GM12873 (cell line): ENCODE measurements at regions not wholly inside any gene's neighbourhood (a gene's known extent, or its start where the extent isn't known, plus 50 kb on each side); places are given as distances from the start of the nearest gene placed in this dataset.

Experiments
- TF ChIP-seq, protein P1 (sequence below): IDR thresholded peaks from 2 replicates; pipeline ENCODE4 v1.5.1; 2012; ENCODE audit warnings: low read depth, mild to moderate bottlenecking, moderate library complexity, low read length, control low read depth; ENCODE audit not compliant: insufficient read depth; ENCODE audit errors: missing control alignments

DNA sequence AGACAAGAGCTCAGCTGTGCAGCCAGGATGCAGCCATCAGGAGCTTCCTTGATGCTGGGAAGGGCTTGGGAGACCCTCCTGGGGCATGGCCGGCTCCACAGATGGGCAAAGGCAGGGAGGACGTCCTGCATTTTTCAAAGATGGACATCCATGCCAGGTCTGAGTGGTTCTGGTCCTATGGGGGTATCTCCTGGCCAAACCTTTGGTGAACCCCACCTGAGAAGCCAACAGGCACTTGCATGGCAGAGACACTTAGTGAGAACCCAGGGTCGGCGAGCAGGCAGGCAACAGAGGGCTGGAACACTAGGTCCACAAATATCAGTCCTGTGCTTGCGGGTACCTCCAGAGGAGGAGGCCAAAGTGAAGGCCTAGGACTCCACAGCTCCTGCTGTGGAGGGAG lies 70.0 kb downstream of the KCTD15 start:
- TF ChIP-seq, protein P1, sequence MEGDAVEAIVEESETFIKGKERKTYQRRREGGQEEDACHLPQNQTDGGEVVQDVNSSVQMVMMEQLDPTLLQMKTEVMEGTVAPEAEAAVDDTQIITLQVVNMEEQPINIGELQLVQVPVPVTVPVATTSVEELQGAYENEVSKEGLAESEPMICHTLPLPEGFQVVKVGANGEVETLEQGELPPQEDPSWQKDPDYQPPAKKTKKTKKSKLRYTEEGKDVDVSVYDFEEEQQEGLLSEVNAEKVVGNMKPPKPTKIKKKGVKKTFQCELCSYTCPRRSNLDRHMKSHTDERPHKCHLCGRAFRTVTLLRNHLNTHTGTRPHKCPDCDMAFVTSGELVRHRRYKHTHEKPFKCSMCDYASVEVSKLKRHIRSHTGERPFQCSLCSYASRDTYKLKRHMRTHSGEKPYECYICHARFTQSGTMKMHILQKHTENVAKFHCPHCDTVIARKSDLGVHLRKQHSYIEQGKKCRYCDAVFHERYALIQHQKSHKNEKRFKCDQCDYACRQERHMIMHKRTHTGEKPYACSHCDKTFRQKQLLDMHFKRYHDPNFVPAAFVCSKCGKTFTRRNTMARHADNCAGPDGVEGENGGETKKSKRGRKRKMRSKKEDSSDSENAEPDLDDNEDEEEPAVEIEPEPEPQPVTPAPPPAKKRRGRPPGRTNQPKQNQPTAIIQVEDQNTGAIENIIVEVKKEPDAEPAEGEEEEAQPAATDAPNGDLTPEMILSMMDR = no peak

DNA sequence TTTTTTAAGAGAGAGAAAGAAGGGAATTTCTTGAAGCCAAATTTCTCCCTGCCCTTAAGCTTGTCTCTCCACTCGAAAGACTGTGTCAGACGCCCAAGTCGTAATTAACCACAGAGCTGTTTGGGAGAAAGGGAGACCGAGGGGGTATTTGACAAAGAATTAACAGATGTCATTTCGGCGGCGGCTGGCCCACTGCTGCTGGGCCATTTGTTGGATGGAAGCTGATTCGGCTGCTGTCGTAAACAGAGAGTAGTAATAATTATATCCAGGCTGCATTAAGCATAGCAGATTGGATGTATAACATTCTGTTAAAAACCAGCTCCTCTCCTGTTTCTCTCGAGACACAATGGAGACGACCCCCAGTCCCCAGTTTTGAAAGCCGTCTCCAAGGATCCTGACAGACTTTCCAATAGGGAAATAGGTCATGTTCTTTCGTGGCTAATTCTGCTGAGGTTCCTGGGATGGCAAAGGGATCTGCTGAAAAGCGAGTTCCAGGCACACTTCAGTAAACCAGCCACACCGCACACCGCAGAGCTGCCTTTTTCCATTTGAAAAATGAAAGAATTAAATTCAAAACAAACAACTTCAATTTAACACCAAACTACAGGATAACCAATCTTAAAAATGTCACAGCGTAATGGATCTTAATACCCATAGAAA lies 71.5 kb downstream of the KCTD15 start:
- TF ChIP-seq, protein P1 = no peak

DNA sequence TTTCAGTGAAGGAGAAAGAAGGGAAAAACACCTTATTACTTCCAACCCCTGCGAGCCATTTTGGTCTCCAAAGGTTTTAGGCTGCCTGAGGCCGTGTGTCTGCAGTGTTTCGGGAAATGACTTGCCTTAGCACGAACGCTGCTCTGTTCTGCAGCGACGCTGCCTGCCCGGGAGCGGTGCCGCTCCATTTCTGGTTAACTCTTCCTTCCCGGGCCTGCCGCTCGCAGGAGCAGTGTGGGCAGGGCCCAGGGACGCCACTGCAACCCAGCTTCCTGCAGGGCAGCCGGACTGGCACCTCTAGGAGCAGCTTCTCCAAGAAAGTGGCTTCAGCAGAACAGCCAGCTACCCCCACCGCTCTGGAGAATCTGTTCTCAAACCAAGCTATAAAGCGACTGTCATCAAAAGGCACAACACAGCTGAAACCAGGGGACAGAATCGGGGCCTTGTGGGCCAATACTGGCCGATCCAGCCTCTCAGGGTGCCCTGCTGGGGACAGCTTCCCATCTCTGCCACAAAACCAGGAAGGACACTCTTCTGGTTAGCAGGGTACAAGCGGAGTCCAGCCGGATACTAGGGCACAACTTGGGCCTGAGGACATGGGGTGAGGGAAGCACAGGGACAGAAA lies 72.2 kb downstream of the KCTD15 start:
- TF ChIP-seq, protein P1 = no peak

DNA sequence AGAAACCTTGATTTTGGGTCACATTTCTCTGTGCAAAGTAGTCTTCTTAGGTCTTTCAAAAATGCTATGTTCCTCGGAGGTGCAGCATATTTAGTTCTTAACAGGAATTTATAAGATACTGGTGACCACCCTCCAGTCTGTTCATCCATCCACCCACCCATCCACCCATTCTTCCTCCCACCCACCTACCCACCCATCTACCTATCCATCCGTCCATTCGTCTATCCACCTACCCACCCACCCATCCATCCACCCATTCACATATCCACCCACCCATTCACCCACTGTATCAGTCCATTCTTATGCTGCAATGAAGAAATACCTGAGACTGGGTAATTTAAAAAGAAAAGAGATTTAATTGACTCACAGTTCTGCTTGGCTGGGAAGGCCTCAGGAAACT lies 74.9 kb downstream of the KCTD15 start:
- TF ChIP-seq, protein P1 = no peak

DNA sequence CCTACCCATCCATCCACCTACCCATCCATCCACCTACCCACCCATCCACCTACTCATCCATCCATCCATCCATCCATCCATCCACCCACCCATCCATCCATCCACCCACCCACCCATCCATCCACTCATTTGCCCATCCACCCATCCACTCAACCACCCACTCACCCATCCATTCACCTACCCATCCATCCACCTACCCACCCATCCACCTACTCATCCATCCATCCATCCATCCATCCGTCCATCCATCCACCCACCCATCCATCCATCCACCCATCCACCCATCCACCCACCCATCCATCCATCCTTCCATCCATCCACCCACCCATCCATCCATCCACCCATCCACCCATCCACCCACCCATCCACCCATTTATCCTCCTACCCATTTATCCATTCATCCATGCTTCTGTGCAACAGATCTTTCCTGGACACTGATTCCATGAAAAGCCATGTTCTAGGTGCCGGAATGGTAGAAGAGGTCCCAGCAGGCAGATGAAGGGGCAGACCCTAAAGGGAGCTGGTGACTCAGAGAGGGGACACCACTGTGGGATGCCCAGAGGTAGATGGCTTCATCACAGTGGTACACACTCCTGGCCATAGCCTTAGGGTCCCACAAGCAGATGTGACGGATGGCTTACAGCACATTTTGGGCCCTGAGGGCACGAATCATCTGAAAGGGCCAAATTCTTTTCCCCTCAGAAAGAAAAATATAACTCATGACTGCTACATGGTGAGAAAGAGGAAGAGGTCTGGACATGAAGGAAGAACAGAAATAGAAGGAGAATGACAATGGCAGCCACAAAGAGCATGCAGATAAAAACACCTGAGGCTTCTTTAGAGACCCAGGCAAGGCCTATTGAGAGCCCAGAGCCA lies 76.0 kb downstream of the KCTD15 start:
- TF ChIP-seq, protein P1 = no peak

DNA sequence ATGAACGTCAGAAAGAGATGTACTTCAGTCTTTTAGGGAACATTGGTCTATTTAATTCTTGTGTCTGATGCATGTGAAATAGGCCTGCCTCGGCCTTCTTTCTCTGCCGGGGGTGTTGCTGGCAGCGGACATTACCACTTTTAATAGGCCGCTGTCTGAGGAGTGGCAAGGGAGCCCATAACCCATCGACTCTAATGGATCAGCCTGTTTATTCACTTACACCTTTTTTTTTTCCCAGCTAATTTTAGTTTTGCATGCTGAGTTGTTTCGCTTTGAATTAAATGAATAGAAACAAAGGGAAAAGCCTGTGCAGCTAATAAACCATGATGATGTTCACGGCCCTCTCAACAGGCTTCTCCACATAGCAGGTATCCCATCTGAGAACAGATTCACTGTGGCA lies 78.4 kb downstream of the KCTD15 start:
- TF ChIP-seq, protein P1 = no peak

DNA sequence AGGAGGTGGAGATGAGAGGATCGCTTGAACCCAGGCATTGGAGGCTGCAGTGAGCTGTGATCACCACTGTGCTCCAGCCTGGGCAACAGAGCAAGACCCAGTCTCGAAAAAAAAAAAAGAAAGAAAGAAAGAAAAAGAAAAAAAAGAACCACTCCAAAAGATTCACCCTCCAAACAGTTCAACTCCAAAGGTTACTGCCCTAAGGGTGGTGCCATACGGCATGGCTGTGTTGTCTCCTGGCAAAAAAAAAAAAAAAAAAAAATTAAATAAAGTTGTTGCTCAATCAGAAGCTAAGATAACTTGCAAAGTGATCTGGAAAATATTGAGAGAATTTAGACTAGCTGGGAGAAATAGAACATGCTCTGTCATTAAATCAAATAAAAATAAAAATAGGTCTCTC lies 79.5 kb downstream of the KCTD15 start:
- TF ChIP-seq, protein P1 = no peak
